Type B pancreatic cell (in vitro differentiated cells): ENCODE measurements at regions not wholly inside any gene's neighbourhood (a gene's known extent, or its start where the extent isn't known, plus 50 kb on each side); places are given as distances from the start of the nearest gene placed in this dataset.

Experiments
- DNase-seq: peaks from one replicate; pipeline ENCODE4 v3.0.0; 2021; ENCODE audit warnings: mixed read lengths; ENCODE audit not compliant: unreplicated experiment; ENCODE audit errors: extremely low spot score
- H3K27ac Mint-ChIP-seq: 2 replicates; pipeline ENCODE4 v1.8.0; 2021; ENCODE audit warnings: mild to moderate bottlenecking, mixed read lengths
- H3K27me3 Mint-ChIP-seq: 2 replicates; pipeline ENCODE4 v1.8.0; 2021; ENCODE audit warnings: mixed read lengths
- H3K36me3 Mint-ChIP-seq: 2 replicates; pipeline ENCODE4 v1.8.0; 2021; ENCODE audit warnings: mixed read lengths
- H3K4me1 Mint-ChIP-seq: one replicate; pipeline ENCODE4 v1.8.0; 2021; ENCODE audit warnings: mixed read lengths; ENCODE audit not compliant: unreplicated experiment
- H3K4me3 Mint-ChIP-seq: 2 replicates; pipeline ENCODE4 v1.8.0; 2021; ENCODE audit warnings: mild to moderate bottlenecking, mixed read lengths
- H3K9me3 Mint-ChIP-seq: 2 replicates; pipeline ENCODE4 v1.8.0; 2021; ENCODE audit warnings: mixed read lengths
- TF ChIP-seq, protein P1 (sequence below): fragments of 200-600 bp; sonication (generic); conservative IDR thresholded peaks from 2 replicates; pipeline ENCODE4 v1.5.0; 2021; ENCODE audit warnings: antibody characterized with exemption, mild to moderate bottlenecking

DNA sequence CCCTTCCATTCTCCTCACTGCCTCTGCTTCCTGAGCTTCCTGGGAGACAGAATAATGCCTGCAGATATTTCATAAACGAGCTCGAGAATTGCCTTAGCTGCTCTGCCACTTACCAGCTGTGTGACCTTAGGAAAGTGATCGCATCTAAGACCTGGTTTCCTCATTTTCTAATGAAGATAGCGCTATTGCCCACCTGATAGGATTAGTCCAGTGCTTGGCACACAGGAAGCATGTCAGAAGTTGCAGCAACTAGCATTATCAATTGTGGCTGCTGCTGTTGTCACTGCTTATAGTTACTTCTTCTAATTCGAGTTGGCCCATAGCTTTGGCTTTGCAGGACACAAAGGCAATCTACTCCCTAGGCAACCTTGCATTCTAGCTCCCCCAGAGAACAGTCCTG lies 305.5 kb upstream of the SGK1 start:
- peaks cover 4% of the 10 kb centered on the region for H3K4me1 Mint-ChIP-seq

DNA sequence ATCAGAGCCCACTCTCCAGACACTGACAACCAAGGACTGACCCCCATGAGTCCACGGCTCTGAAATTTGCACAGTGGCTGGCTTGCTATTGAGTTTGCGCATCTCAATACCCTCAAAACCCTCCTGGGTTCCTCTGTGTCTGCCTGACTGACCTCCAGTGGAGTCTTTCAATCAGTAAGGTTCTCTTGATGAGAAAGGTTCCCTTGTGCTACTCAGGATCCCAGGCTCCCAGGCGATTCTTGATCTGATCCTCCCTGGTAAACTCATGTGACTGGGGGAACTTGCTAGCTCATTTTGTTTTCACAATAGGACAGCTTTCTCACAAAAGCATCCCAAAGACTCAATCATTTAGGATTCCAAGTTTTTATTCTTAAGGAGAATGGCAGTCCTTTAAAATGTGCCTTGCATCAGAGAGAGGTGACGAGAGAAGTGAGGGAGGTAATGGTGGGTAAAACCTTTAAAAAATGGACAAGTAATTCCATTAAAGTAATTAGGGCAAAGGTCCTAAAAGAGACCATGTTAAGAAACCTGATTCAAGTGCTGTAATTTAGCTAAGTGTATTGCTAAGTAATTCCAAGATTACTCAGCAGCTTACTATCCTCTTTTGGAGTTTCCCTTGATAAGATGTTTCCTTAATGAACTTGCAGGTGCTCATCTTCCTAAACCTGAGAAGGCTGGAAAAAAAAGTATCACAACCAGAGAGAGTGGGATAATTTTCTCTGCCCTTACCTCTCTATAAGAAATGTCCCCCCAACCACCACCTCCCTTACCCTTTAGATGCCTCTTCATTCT lies 304.7 kb upstream of the SGK1 start:
- Mint-ChIP-seq H3K27ac (no peak overlapping the region), H3K9me3 (no peaks in the 10 kb centered on the region), H3K36me3 (no peaks in the 10 kb centered on the region), H3K4me3 (no peak overlapping the region), H3K4me1 (peaks cover 4% of the 10 kb centered on the region), H3K27me3 (peaks cover 42% of the 10 kb centered on the region)
- TF ChIP-seq, protein P1, sequence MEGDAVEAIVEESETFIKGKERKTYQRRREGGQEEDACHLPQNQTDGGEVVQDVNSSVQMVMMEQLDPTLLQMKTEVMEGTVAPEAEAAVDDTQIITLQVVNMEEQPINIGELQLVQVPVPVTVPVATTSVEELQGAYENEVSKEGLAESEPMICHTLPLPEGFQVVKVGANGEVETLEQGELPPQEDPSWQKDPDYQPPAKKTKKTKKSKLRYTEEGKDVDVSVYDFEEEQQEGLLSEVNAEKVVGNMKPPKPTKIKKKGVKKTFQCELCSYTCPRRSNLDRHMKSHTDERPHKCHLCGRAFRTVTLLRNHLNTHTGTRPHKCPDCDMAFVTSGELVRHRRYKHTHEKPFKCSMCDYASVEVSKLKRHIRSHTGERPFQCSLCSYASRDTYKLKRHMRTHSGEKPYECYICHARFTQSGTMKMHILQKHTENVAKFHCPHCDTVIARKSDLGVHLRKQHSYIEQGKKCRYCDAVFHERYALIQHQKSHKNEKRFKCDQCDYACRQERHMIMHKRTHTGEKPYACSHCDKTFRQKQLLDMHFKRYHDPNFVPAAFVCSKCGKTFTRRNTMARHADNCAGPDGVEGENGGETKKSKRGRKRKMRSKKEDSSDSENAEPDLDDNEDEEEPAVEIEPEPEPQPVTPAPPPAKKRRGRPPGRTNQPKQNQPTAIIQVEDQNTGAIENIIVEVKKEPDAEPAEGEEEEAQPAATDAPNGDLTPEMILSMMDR: no peak
- no peak for DNase-seq

More for the DNA sequence above, 305.5 kb upstream of the SGK1 start:
- DNase-seq: no peak
- no peaks in the 10 kb centered on the region for H3K36me3 Mint-ChIP-seq
- no peak overlapping the region for H3K27ac Mint-ChIP-seq
- H3K4me3 Mint-ChIP-seq: no peak overlapping the region
- H3K9me3 Mint-ChIP-seq: no peaks in the 10 kb centered on the region
- TF ChIP-seq, protein P1: no peak
- peaks cover 37% of the 10 kb centered on the region for H3K27me3 Mint-ChIP-seq

DNA sequence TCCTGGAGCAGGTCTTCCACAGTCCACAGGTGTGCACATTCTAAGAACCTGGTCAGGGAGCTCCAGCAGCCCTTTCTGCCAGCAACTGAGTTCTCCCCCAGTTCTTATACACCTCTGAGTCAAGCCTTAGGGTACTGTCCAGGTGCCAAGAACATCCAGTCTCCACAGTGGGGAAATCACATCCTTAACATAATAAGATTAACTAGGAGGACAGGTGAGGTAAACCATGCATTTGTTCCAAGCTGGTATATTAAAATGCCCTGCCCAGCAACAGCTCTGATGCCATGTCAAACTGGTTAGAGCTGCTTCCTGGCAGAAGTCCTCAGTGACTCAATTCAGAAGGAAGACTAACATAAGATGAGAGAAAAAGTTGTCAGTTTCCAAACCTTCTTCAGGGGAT lies 303.9 kb upstream of the SGK1 start:
- Mint-ChIP-seq H3K36me3 (no peaks in the 10 kb centered on the region), H3K27ac (no peak overlapping the region), H3K4me3 (no peak overlapping the region), H3K27me3 (peaks cover 42% of the 10 kb centered on the region), H3K4me1 (peaks cover 4% of the 10 kb centered on the region), H3K9me3 (no peaks in the 10 kb centered on the region)
- DNase-seq: no peak
- TF ChIP-seq, protein P1: no peak

DNA sequence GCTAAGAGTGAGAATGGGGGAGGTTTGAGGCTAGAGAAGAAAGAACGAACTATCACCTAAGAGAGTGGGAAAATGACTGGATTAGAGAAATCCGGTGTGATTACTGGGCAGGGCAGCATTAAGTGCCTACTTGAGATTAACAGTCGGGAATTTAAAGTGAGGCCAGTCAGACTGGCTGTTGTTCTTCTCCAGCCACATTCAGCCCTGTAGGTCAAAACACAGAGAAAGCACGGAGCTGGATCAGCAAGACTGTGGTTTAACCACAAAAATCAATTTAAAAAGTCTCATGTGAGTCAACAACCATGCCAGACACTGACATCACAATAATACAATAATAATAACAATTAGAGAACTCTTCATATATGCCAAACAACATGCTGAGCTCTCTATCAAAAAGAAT lies 301.9 kb upstream of the SGK1 start:
- no peak for DNase-seq
- Mint-ChIP-seq H3K4me3 (no peak overlapping the region), H3K27me3 (peaks cover 37% of the 10 kb centered on the region), H3K36me3 (no peaks in the 10 kb centered on the region), H3K4me1 (peaks cover 4% of the 10 kb centered on the region), H3K27ac (no peak overlapping the region), H3K9me3 (peaks cover 4% of the 10 kb centered on the region)
- TF ChIP-seq, protein P1: no peak

DNA sequence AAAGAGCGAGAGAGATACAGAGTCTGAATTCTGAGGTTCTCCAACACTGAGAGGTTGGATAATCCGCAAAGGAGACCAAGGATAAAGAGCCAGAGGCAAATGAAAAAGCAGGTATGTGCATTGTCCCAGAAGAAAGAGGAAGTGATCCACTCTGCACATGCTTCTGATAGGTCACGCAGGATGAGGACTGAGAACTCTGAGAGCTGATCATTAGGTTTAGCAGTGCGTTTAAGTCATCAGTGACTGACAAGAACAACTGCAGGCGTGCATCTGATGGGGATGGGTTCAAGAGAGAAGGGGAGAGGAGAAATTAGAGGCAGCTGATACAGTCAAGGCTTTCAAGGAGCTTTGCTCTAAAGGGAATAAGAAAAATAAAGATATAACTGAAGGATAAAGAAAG lies 301.2 kb upstream of the SGK1 start:
- peaks cover 6% of the 10 kb centered on the region for H3K9me3 Mint-ChIP-seq
- H3K36me3 Mint-ChIP-seq: no peaks in the 10 kb centered on the region
- TF ChIP-seq, protein P1: no peak
- peaks cover 31% of the 10 kb centered on the region for H3K27me3 Mint-ChIP-seq
- no peak overlapping the region for H3K27ac Mint-ChIP-seq
- H3K4me1 Mint-ChIP-seq: peaks cover 4% of the 10 kb centered on the region
- no peak for DNase-seq
- no peak overlapping the region for H3K4me3 Mint-ChIP-seq
